Heart left ventricle (tissue), 16 donors: ENCODE measurements at regions not wholly inside any gene's neighbourhood (a gene's known extent, or its start where the extent isn't known, plus 50 kb on each side); places are given as distances from the start of the nearest gene placed in this dataset.

Experiments used
- ATAC-seq, 4 donors: fragments of 200-7000 bp; cut with Tn5 transposase; one replicate each; pipeline ENCODE4 v1.9.1; 2020 to 2022; ENCODE audit warnings: moderate library complexity in 4 of 4, mild to moderate bottlenecking in 3 of 4, moderate number of reproducible peaks in 1 of 4
- DNase-seq, 5 donors: peaks; one replicate each; pipeline ENCODE4 v3.0.0-alpha.2; 2020
- H3K27ac ChIP-seq, 12 donors: fragments of 200-600 bp; sonication (generic) in 4 of 12; one replicate each; pipeline versions ENCODE4 v1.5.0 to v1.8.0; 2016 to 2022; ENCODE audit warnings: mild to moderate bottlenecking in 2 of 12
- H3K27me3 ChIP-seq, 9 donors: fragments of 200-600 bp; sonication (generic) in 2 of 9; one replicate each; pipeline versions ENCODE4 v1.5.1 to v1.8.0; 2016 to 2022; ENCODE audit warnings: mild to moderate bottlenecking in 3 of 9
- H3K36me3 ChIP-seq, 9 donors: fragments of 200-600 bp; sonication (generic) in 2 of 9; one replicate each; pipeline versions ENCODE4 v1.5.0 to v1.8.0; 2018 to 2022; ENCODE audit warnings: mild to moderate bottlenecking in 2 of 9
- H3K4me1 ChIP-seq, 12 donors: fragments of 200-600 bp; sonication (generic) in 4 of 12; one replicate each; pipeline versions ENCODE4 v1.5.0 to v1.8.0; 2016 to 2022; ENCODE audit warnings: mild to moderate bottlenecking in 3 of 12
- H3K4me3 ChIP-seq, 12 donors: fragments of 200-600 bp; sonication (generic) in 4 of 12; one replicate each; pipeline versions ENCODE4 v1.5.0 to v1.8.0; 2017 to 2022; ENCODE audit warnings: mild to moderate bottlenecking in 9 of 12, moderate library complexity in 4 of 12
- H3K9me3 ChIP-seq, 12 donors: fragments of 200-600 bp; sonication (generic) in 4 of 12; one replicate each; pipeline versions ENCODE4 v1.5.0 to v1.8.0; 2016 to 2022; ENCODE audit warnings: mild to moderate bottlenecking in 1 of 12
- CTCF ChIP-seq, 12 donors: fragments of 200-600 bp; sonication (generic) in 4 of 12; IDR thresholded peaks; one replicate each; pipeline versions ENCODE4 v1.5.0 to v1.8.0; 2018 to 2022; ENCODE audit warnings: antibody characterized with exemption in 12 of 12, mild to moderate bottlenecking in 5 of 12
- POLR2A ChIP-seq, 2 donors: fragments of 450-650 bp; IDR thresholded peaks; one replicate each; pipeline ENCODE4 v1.6.1; 2017; ENCODE audit warnings: antibody characterized with exemption in 2 of 2, mild to moderate bottlenecking in 2 of 2, moderate library complexity in 2 of 2
- WGBS, 4 donors: extraction: QIAGEN DNeasy Blood & Tissue Kit in 2 of 4; methylation state at CpG; one replicate each; pipeline versions ENCODE4 v1.1.5 to v1.1.7; 2013 to 2018; 5-methylcytosine and 5-hydroxymethylcytosine counted together
- intact Hi-C, 10 donors: fragments of 100-400 bp; cut with DNase I; formaldehyde crosslinking; loops; one replicate each; pipeline versions ENCODE4 v1.11.1 to v1.14.2; 2022
- donor health status: ischemic (EF 13 %, LVEDD 7.1; RV severe dilation, severe dysfunction).
- donor health status: healthy with polysubstance abuse.
- donor health status: DM: no; HTN: yes; CAD: no.
- donor health status: DM: no; HTN: no; CAD: no.
- donor health status: ischemic (EF 25% LVEDD 6.9; RV normal size, moderate dysfunction).
- donor health status: ischemic (EF 25% LVEDD 5.7; RV mildly dilated, moderate dysfunction).
- donor health status: healthy.
- donor health status: DM: yes; HTN: yes; CAD: no.
- donor health status: ischemic (EF 35%, LVEDD 5.7; RV mildly dilated, moderate dysfunction).
- donor health status: nonischemic (EF 11% LVEDD 7.7; RV severe dilation, severe dysfunction).
- donor health status: DM: yes; HTN: yes; CAD: no.
- donor health status: PGD.
- donor health status: ischemic (EF 29% LVEDD 5.4; RV normal size, mild dysfunction).
- donor health status: nonischemic (EF 23%, LVEDD 6.1; RV moderate dilation, normal function).

DNA sequence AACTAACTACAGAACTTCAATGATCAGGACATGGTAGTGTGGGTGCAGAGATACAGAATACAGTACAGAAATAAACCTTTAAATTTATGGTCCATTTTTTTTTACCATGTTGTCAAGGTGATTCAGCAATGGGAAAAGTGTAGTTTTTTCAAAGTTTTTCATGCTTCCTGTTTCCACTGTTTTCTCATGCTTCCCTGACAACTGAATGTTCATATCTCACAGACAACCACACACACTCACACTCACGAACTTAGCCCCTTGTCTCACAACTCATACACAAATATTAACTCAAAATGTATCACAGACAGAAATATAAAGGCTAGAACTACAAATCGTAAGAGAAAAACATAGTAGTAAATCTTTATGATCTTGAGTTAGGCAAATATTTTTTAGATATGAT lies 232.6 kb upstream of the CDYL start:
- no peaks in the 10 kb centered on the region for H3K4me1 ChIP-seq
- ATAC-seq (no peak), DNase-seq (no peak)
- no peaks in the 10 kb centered on the region for H3K27me3 ChIP-seq
- no peaks in the 10 kb centered on the region for H3K36me3 ChIP-seq
- H3K9me3 ChIP-seq: peaks cover 0 to 8% (median 0%) of the 10 kb centered on the region in 12 donors
- WGBS, 4 donors: 66 to 78% (median 71%) methylated on average over 2 of the region's 2 CpGs
- intact Hi-C loops: no loop called here
- TF ChIP-seq CTCF (IDR thresholded peaks at IDR 0.05): no peak
- TF ChIP-seq POLR2A (IDR thresholded peaks at IDR 0.05): no peak
- H3K27ac ChIP-seq: no peak overlapping the region
- no peak overlapping the region for H3K4me3 ChIP-seq

- intact Hi-C loops: no loop called here
- no peak for TF ChIP-seq POLR2A (IDR thresholded peaks at IDR 0.05)
- TF ChIP-seq CTCF (IDR thresholded peaks at IDR 0.05): no peak
- 91 to 95% (median 94%) methylated on average over 1 of the region's 1 CpG for WGBS, 4 donors
- no peaks in the 10 kb centered on the region for H3K27me3 ChIP-seq
- no peak overlapping the region for H3K27ac ChIP-seq
- H3K9me3 ChIP-seq: peaks cover 0 to 46% (median 2%) of the 10 kb centered on the region in 12 donors
- H3K36me3 ChIP-seq: no peaks in the 10 kb centered on the region
- no peak overlapping the region for H3K4me3 ChIP-seq
- DNase-seq (no peak), ATAC-seq (no peak)
- H3K4me1 ChIP-seq: no peaks in the 10 kb centered on the region
Observed at GRCh38 chr6:4533576-4533975, 242.6 kb upstream of the CDYL start.

- WGBS, 4 donors: 66 to 91% (median 80%) methylated on average over 1 of the region's 1 CpG
- ATAC-seq (no peak), DNase-seq (no peak)
- Histone ChIP-seq H3K27me3 (no peaks in the 10 kb centered on the region), H3K4me3 (no peak overlapping the region), H3K36me3 (no peaks in the 10 kb centered on the region), H3K4me1 (no peaks in the 10 kb centered on the region), H3K9me3 (peaks cover 0 to 46% (median 2%) of the 10 kb centered on the region in 12 donors), H3K27ac (no peak overlapping the region)
- no peak for TF ChIP-seq POLR2A (IDR thresholded peaks at IDR 0.05)
- no peak for TF ChIP-seq CTCF (IDR thresholded peaks at IDR 0.05)
- intact Hi-C loops: no loop called here
Observed at GRCh38 chr6:4531406-4531805, 244.8 kb upstream of the CDYL start.

GRCh38 chr6:4522453-4522852 lies 253.8 kb upstream of the CDYL start:
- H3K4me1 ChIP-seq: no peaks in the 10 kb centered on the region
- no peaks in the 10 kb centered on the region for H3K9me3 ChIP-seq
- ATAC-seq (no peak), DNase-seq (no peak)
- TF ChIP-seq CTCF (IDR thresholded peaks at IDR 0.05) (no peak), POLR2A (IDR thresholded peaks at IDR 0.05) (no peak)
- 86 to 89% (median 87%) methylated on average over 7 of the region's 7 CpGs for WGBS, 4 donors
- intact Hi-C loops: no loop called here
- no peak overlapping the region for H3K4me3 ChIP-seq
- H3K36me3 ChIP-seq: no peaks in the 10 kb centered on the region
- H3K27me3 ChIP-seq: no peaks in the 10 kb centered on the region
- no peak overlapping the region for H3K27ac ChIP-seq
